WTC11 (cell line): ENCODE measurements at regions not wholly inside any gene's neighbourhood (a gene's known extent, or its start where the extent isn't known, plus 50 kb on each side); places are given as distances from the start of the nearest gene placed in this dataset.

Experiments used
- E2F1 ChIP-seq: sonication (generic); formaldehyde crosslinking; IDR thresholded peaks from 2 replicates; pipeline ENCODE4 v1.8.0; 2022; ENCODE audit warnings: mild to moderate bottlenecking, missing genetic modification reagents
- E2F4 ChIP-seq: sonication (generic); formaldehyde crosslinking; IDR thresholded peaks from 2 replicates; pipeline ENCODE4 v1.8.1; 2022; ENCODE audit warnings: low read depth, mild to moderate bottlenecking, moderate library complexity, missing genetic modification reagents, borderline replicate concordance
- ELF4 ChIP-seq: sonication (generic); formaldehyde crosslinking; IDR thresholded peaks from 2 replicates; pipeline ENCODE4 v1.8.1; 2022; ENCODE audit warnings: low read depth, mild to moderate bottlenecking, moderate library complexity, missing genetic modification reagents
- FOXP4 ChIP-seq: sonication (generic); formaldehyde crosslinking; IDR thresholded peaks from 2 replicates; pipeline ENCODE4 v1.8.0; 2022; ENCODE audit warnings: mild to moderate bottlenecking, missing genetic modification reagents
- GTF2I ChIP-seq: fragments of 250-450 bp; sonication (Bioruptor Pico); conservative IDR thresholded peaks from 2 replicates; pipeline ENCODE4 v1.4.0; 2021; ENCODE audit warnings: mild to moderate bottlenecking
- IRF1 ChIP-seq: sonication (generic); formaldehyde crosslinking; IDR thresholded peaks from 2 replicates; pipeline ENCODE4 v1.8.0; 2023; ENCODE audit warnings: missing genetic modification reagents
- KAT7 ChIP-seq: sonication (generic); formaldehyde crosslinking; IDR thresholded peaks from 2 replicates; pipeline ENCODE4 v1.8.1; 2023; ENCODE audit warnings: missing genetic modification reagents, mild to moderate bottlenecking, borderline replicate concordance
- NR1H2 ChIP-seq: sonication (generic); formaldehyde crosslinking; IDR thresholded peaks from 2 replicates; pipeline ENCODE4 v1.9.0; 2021; ENCODE audit warnings: mild to moderate bottlenecking, moderate library complexity, missing genetic modification reagents
- NR3C1 ChIP-seq: sonication (generic); formaldehyde crosslinking; conservative IDR thresholded peaks from 2 replicates; pipeline ENCODE4 v1.8.1; 2023; ENCODE audit warnings: low read depth, mild to moderate bottlenecking, missing genetic modification reagents
- SP1 ChIP-seq: sonication (generic); formaldehyde crosslinking; conservative IDR thresholded peaks from 2 replicates; pipeline ENCODE4 v1.8.1; 2022; ENCODE audit warnings: missing genetic modification reagents
- TEAD4 ChIP-seq: sonication (generic); formaldehyde crosslinking; IDR thresholded peaks from 2 replicates; pipeline ENCODE4 v1.8.0; 2022; ENCODE audit warnings: mild to moderate bottlenecking, missing genetic modification reagents
- TF ChIP-seq, protein P1 (sequence below): fragments of 200-600 bp; IDR thresholded peaks from 2 replicates; pipeline ENCODE4 v1.8.0; 2022; ENCODE audit warnings: antibody characterized with exemption
- TF ChIP-seq, protein P2 (sequence below): sonication (generic); formaldehyde crosslinking; IDR thresholded peaks from 2 replicates; pipeline ENCODE4 v1.8.1; 2022; ENCODE audit warnings: mild to moderate bottlenecking, missing genetic modification reagents, moderate library complexity, borderline replicate concordance
- TF ChIP-seq, protein P3 (sequence below): sonication (generic); formaldehyde crosslinking; IDR thresholded peaks from 2 replicates; pipeline ENCODE4 v1.8.1; 2023; ENCODE audit warnings: mild to moderate bottlenecking, missing genetic modification reagents, moderate library complexity

- TF ChIP-seq, protein P1, sequence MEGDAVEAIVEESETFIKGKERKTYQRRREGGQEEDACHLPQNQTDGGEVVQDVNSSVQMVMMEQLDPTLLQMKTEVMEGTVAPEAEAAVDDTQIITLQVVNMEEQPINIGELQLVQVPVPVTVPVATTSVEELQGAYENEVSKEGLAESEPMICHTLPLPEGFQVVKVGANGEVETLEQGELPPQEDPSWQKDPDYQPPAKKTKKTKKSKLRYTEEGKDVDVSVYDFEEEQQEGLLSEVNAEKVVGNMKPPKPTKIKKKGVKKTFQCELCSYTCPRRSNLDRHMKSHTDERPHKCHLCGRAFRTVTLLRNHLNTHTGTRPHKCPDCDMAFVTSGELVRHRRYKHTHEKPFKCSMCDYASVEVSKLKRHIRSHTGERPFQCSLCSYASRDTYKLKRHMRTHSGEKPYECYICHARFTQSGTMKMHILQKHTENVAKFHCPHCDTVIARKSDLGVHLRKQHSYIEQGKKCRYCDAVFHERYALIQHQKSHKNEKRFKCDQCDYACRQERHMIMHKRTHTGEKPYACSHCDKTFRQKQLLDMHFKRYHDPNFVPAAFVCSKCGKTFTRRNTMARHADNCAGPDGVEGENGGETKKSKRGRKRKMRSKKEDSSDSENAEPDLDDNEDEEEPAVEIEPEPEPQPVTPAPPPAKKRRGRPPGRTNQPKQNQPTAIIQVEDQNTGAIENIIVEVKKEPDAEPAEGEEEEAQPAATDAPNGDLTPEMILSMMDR: no peak
- no peak for TF ChIP-seq GTF2I (CRISPR knock-in tag)
- TF ChIP-seq KAT7: no peak
- no peak for TF ChIP-seq FOXP4
- TF ChIP-seq SP1 (CRISPR knock-in tag): no peak
- no peak for TF ChIP-seq NR3C1 (CRISPR knock-in tag)
- TF ChIP-seq, protein P2, sequence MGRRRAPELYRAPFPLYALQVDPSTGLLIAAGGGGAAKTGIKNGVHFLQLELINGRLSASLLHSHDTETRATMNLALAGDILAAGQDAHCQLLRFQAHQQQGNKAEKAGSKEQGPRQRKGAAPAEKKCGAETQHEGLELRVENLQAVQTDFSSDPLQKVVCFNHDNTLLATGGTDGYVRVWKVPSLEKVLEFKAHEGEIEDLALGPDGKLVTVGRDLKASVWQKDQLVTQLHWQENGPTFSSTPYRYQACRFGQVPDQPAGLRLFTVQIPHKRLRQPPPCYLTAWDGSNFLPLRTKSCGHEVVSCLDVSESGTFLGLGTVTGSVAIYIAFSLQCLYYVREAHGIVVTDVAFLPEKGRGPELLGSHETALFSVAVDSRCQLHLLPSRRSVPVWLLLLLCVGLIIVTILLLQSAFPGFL: no peak
- TF ChIP-seq, protein P3, sequence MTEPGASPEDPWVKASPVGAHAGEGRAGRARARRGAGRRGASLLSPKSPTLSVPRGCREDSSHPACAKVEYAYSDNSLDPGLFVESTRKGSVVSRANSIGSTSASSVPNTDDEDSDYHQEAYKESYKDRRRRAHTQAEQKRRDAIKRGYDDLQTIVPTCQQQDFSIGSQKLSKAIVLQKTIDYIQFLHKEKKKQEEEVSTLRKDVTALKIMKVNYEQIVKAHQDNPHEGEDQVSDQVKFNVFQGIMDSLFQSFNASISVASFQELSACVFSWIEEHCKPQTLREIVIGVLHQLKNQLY (CRISPR knock-in tag): no peak
- TF ChIP-seq NR1H2 (CRISPR knock-in tag): no peak
- no peak for TF ChIP-seq E2F4
- TF ChIP-seq ELF4 (CRISPR knock-in tag): no peak
- no peak for TF ChIP-seq E2F1 (CRISPR knock-in tag)
- no peak for TF ChIP-seq IRF1
- no peak for TF ChIP-seq TEAD4
These were observed 197.5 kb downstream of the UBE3A start for GRCh38 chr15:25241241-25241801.
